ENCODE measurements at regions not wholly inside any gene's neighbourhood (a gene's known extent, or its start where the extent isn't known, plus 50 kb on each side); places are given as distances from the start of the nearest gene placed in this dataset.

- no peak for DNase-seq (ENCODE audit: low read depth in 1 of 2, low spot score in 1 of 2)
- Histone ChIP-seq H3K27ac (replicated peaks) (no peak overlapping the region), H3K27me3 (ENCODE audit: insufficient read depth, poor library complexity, severe bottlenecking) (no peaks in the 10 kb centered on the region), H3K4me3 (replicated peaks; ENCODE audit: insufficient read depth, low read length) (no peak overlapping the region)
- TF ChIP-seq CTCF (IDR thresholded peaks at IDR 0.05; ENCODE audit: insufficient read depth, low read length) = no peak
- TF ChIP-seq GABPA (IDR thresholded peaks at IDR 0.05; ENCODE audit: low read depth) = no peak
- no peak for TF ChIP-seq POLR2AphosphoS5 (IDR thresholded peaks at IDR 0.05; ENCODE audit: low read depth)
- no peak for TF ChIP-seq SPI1 (IDR thresholded peaks at IDR 0.05; ENCODE audit: borderline replicate concordance, low read depth)
These were observed 125.7 kb upstream of the SNX19 start for GRCh38 chr11:131042041-131042390.

DNA sequence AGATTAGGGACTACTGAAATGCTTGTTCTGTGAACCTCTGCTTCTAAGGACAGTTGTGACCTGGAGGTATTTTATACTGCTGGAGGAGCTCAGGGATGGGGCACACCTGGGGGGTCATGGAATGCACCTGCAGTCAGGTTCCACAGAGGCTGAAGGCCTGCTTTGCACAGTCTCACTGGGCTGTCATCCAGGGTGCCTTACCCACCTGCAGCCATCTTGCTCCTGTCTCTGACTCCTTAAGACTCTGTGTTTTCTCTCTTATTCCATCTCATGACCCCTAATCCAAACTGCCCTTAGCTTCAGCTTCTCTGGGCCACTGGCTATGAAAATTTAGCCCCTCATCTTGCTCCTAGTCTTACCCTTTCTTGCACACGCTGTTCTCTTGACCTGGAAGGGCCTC, 127.0 kb upstream of the SNX19 start:
- no peak for DNase-seq (ENCODE audit: low read depth in 1 of 2, low spot score in 1 of 2)
- H3K27me3 ChIP-seq (ENCODE audit: insufficient read depth, poor library complexity, severe bottlenecking) = no peaks in the 10 kb centered on the region
- TF ChIP-seq SPI1 (IDR thresholded peaks at IDR 0.05; ENCODE audit: borderline replicate concordance, low read depth) = no peak
- TF ChIP-seq POLR2AphosphoS5 (IDR thresholded peaks at IDR 0.05; ENCODE audit: low read depth) = no peak
- no peak for TF ChIP-seq GABPA (IDR thresholded peaks at IDR 0.05; ENCODE audit: low read depth)
- no peak overlapping the region for H3K27ac ChIP-seq (replicated peaks)
- H3K4me3 ChIP-seq (replicated peaks; ENCODE audit: insufficient read depth, low read length) = no peak overlapping the region

DNA sequence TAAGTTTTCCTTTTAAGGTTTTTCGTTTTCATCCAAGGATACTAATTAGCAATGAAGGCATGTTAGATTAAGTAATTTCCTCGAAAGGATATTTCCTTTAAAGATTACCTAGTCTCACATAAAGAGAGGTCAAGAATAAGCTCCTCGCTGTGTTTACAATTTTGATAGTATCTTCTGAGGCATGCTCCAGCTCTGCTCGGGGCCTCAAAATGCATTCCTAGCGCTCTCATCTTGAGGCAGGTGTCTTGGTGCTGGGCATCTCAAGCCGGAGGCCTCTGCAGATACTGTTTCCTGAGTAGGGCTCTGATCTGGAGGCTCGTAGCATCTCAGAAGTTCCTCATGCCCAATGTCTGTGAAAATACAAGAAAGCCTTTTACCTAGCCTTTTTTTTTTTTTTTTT, 128.6 kb upstream of the SNX19 start:
- Histone ChIP-seq H3K4me3 (replicated peaks; ENCODE audit: insufficient read depth, low read length) (no peak overlapping the region), H3K27me3 (ENCODE audit: insufficient read depth, poor library complexity, severe bottlenecking) (no peaks in the 10 kb centered on the region), H3K27ac (replicated peaks) (no peak overlapping the region)
- TF ChIP-seq GABPA (IDR thresholded peaks at IDR 0.05; ENCODE audit: low read depth) (no peak), REST (IDR thresholded peaks at IDR 0.05; ENCODE audit: insufficient replicate concordance, low read depth) (no peak), SPI1 (IDR thresholded peaks at IDR 0.05; ENCODE audit: borderline replicate concordance, low read depth) (no peak), POLR2AphosphoS5 (IDR thresholded peaks at IDR 0.05; ENCODE audit: low read depth) (no peak), CTCF (IDR thresholded peaks at IDR 0.05; ENCODE audit: insufficient read depth, low read length) (no peak)
- no peak for DNase-seq (ENCODE audit: low read depth in 1 of 2, low spot score in 1 of 2)

DNA sequence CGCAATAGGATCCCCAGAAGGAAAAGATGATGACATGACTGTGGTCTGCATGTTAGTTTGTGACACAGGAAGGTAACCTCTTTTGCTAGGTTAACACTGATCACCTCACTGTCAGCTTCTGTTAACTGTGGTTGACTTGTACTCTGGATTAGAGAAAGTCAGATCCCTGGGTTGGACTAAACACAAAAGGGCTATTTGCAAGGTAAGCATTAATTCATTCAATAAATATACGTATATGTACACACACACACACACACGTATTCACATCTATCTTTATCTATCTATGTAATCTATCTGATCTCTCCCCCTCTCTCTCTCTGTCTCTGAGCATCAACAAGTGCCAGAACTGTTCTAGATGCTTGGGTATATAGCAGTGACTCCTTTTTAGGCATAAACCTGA, 136.1 kb upstream of the SNX19 start:
- H3K27ac ChIP-seq (replicated peaks) = no peak overlapping the region
- peaks cover 8% of the 10 kb centered on the region for H3K27me3 ChIP-seq (ENCODE audit: insufficient read depth, poor library complexity, severe bottlenecking)
- no peak for DNase-seq (ENCODE audit: low read depth in 1 of 2, low spot score in 1 of 2)
- TF ChIP-seq REST (IDR thresholded peaks at IDR 0.05; ENCODE audit: insufficient replicate concordance, low read depth) (no peak), CTCF (IDR thresholded peaks at IDR 0.05; ENCODE audit: insufficient read depth, low read length) (no peak), POLR2AphosphoS5 (IDR thresholded peaks at IDR 0.05; ENCODE audit: low read depth) (no peak), SPI1 (IDR thresholded peaks at IDR 0.05; ENCODE audit: borderline replicate concordance, low read depth) (no peak), GABPA (IDR thresholded peaks at IDR 0.05; ENCODE audit: low read depth) (no peak)
- H3K4me3 ChIP-seq (replicated peaks; ENCODE audit: insufficient read depth, low read length) = no peak overlapping the region

Data from HL-60 (cell line).